Ishikawa (cell line): ENCODE measurements at regions not wholly inside any gene's neighbourhood (a gene's known extent, or its start where the extent isn't known, plus 50 kb on each side); places are given as distances from the start of the nearest gene placed in this dataset.

ENCODE experiments used
- CEBPB ChIP-seq: IDR thresholded peaks from 2 replicates; pipeline ENCODE4 v1.6.1; 2012
- EP300 ChIP-seq: IDR thresholded peaks from 2 replicates; pipeline ENCODE4 v1.6.1; 2012; ENCODE audit warnings: borderline replicate concordance
- FOXM1 ChIP-seq: IDR thresholded peaks from 2 replicates; pipeline ENCODE4 v1.6.1; 2012; ENCODE audit warnings: low read depth, borderline replicate concordance
- RAD21 ChIP-seq: IDR thresholded peaks from 2 replicates; pipeline ENCODE4 v1.6.1; 2012; ENCODE audit warnings: low read depth
- REST ChIP-seq: IDR thresholded peaks from 2 replicates; pipeline ENCODE4 v1.6.1; 2012; ENCODE audit warnings: low read depth, mild to moderate bottlenecking
- TAF1 ChIP-seq: IDR thresholded peaks from 2 replicates; pipeline ENCODE4 v1.6.1; 2012; ENCODE audit warnings: low read depth, mild to moderate bottlenecking
- YY1 ChIP-seq: IDR thresholded peaks from 2 replicates; pipeline ENCODE4 v1.6.1; 2012; ENCODE audit warnings: low read depth
- ZBTB7A ChIP-seq: IDR thresholded peaks from 2 replicates; pipeline ENCODE4 v1.6.1; 2012; ENCODE audit warnings: low read depth
- TF ChIP-seq, protein P1 (sequence below): IDR thresholded peaks from 2 replicates; pipeline ENCODE4 v1.6.1; 2012
- TF ChIP-seq, protein P2 (sequence below): IDR thresholded peaks from 2 replicates; pipeline ENCODE4 v1.6.1; 2012

DNA sequence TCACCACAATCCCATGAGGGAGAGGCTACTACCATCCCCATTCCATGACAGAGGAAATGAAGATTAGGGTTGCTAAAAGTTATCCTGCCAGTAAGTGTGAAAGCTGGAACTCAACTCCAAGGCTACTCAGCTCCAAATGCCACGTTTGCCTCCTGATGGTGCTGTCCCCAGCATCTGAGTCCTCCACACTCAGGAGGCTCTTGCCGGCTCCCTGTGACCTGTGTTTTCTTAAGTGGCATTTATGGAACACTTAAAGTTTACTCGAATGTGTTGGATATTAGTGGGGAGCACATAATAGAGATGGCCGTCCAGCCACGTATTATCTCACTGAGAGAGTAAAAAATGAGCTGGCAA lies 267.9 kb downstream of the CBLN1 start:
- TF ChIP-seq REST (no peak), FOXM1 (no peak), EP300 (no peak), TAF1 (no peak), RAD21 (no peak), CEBPB (no peak), ZBTB7A (no peak), YY1 (no peak)
- TF ChIP-seq, protein P1, sequence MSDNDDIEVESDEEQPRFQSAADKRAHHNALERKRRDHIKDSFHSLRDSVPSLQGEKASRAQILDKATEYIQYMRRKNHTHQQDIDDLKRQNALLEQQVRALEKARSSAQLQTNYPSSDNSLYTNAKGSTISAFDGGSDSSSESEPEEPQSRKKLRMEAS: no peak
- TF ChIP-seq, protein P2, sequence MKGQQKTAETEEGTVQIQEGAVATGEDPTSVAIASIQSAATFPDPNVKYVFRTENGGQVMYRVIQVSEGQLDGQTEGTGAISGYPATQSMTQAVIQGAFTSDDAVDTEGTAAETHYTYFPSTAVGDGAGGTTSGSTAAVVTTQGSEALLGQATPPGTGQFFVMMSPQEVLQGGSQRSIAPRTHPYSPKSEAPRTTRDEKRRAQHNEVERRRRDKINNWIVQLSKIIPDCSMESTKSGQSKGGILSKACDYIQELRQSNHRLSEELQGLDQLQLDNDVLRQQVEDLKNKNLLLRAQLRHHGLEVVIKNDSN: no peak
